ENCODE measurements at regions not wholly inside any gene's neighbourhood (a gene's known extent, or its start where the extent isn't known, plus 50 kb on each side); places are given as distances from the start of the nearest gene placed in this dataset.
A peak's percentile ranks its signal among the peaks of the same experiment; 100 is the strongest.

GRCh38 chr10:37700886-37701780 lies 156.3 kb downstream of the ZNF248 start:
- no peaks in the 10 kb centered on the region for H3K27me3 Mint-ChIP-seq
- H3K27ac Mint-ChIP-seq: no peak overlapping the region
- peak; percentile 67 for DNase-seq (ENCODE audit: extremely low spot score, unreplicated experiment)
- no peaks in the 10 kb centered on the region for H3K36me3 Mint-ChIP-seq
- H3K4me1 Mint-ChIP-seq (ENCODE audit: unreplicated experiment): no peaks in the 10 kb centered on the region
- H3K9me3 Mint-ChIP-seq: no peaks in the 10 kb centered on the region
- H3K4me3 Mint-ChIP-seq: no peak overlapping the region
- TF ChIP-seq CTCF (conservative IDR thresholded peaks at IDR 0.05): no peak

- Mint-ChIP-seq H3K4me3 (no peak overlapping the region), H3K4me1 (ENCODE audit: unreplicated experiment) (no peaks in the 10 kb centered on the region), H3K9me3 (peaks cover 15% of the 10 kb centered on the region), H3K36me3 (no peaks in the 10 kb centered on the region), H3K27me3 (no peaks in the 10 kb centered on the region), H3K27ac (no peak overlapping the region)
- no peak for TF ChIP-seq CTCF (conservative IDR thresholded peaks at IDR 0.05)
- DNase-seq (ENCODE audit: extremely low spot score, unreplicated experiment): no peak
These were observed 169.8 kb downstream of the ZNF248 start for GRCh38 chr10:37687581-37687980.

- no peaks in the 10 kb centered on the region for H3K27me3 Mint-ChIP-seq
- no peak overlapping the region for H3K4me3 Mint-ChIP-seq
- H3K4me1 Mint-ChIP-seq (ENCODE audit: unreplicated experiment): no peaks in the 10 kb centered on the region
- no peak for DNase-seq (ENCODE audit: extremely low spot score, unreplicated experiment)
- H3K36me3 Mint-ChIP-seq: no peaks in the 10 kb centered on the region
- no peak overlapping the region for H3K27ac Mint-ChIP-seq
- no peak for TF ChIP-seq CTCF (conservative IDR thresholded peaks at IDR 0.05)
- peaks cover 21% of the 10 kb centered on the region for H3K9me3 Mint-ChIP-seq
These were observed 171.4 kb downstream of the ZNF248 start for GRCh38 chr10:37685741-37686683.

- Mint-ChIP-seq H3K27me3 (no peaks in the 10 kb centered on the region), H3K4me1 (ENCODE audit: unreplicated experiment) (no peaks in the 10 kb centered on the region), H3K36me3 (no peaks in the 10 kb centered on the region), H3K27ac (no peak overlapping the region), H3K9me3 (peaks cover 21% of the 10 kb centered on the region), H3K4me3 (no peak overlapping the region)
- no peak for TF ChIP-seq CTCF (conservative IDR thresholded peaks at IDR 0.05)
- DNase-seq (ENCODE audit: extremely low spot score, unreplicated experiment): no peak
These were observed 172.6 kb downstream of the ZNF248 start for GRCh38 chr10:37684765-37685164.

GRCh38 chr10:37682617-37683016 lies 174.8 kb downstream of the ZNF248 start:
- no peak overlapping the region for H3K4me3 Mint-ChIP-seq
- no peak for DNase-seq (ENCODE audit: extremely low spot score, unreplicated experiment)
- H3K4me1 Mint-ChIP-seq (ENCODE audit: unreplicated experiment): no peaks in the 10 kb centered on the region
- H3K27me3 Mint-ChIP-seq: no peaks in the 10 kb centered on the region
- H3K36me3 Mint-ChIP-seq: no peaks in the 10 kb centered on the region
- no peak overlapping the region for H3K27ac Mint-ChIP-seq
- H3K9me3 Mint-ChIP-seq: peaks cover 26% of the 10 kb centered on the region
- no peak for TF ChIP-seq CTCF (conservative IDR thresholded peaks at IDR 0.05)
